Caco-2 (cell line): ENCODE measurements at regions not wholly inside any gene's neighbourhood (a gene's known extent, or its start where the extent isn't known, plus 50 kb on each side); places are given as distances from the start of the nearest gene placed in this dataset.

ENCODE experiments used
- BruUV-seq: library from RNA; stranded (reverse); fragments of 400-500 nt; replicated peaks from 2 replicates; lab custom pipeline; 2021; lab: Mats Ljungman, UMichigan
- CTCF ChIA-PET: fragments of 300-600 bp; sonication (Branson Sonifier 250); formaldehyde crosslinking; loops from one replicate; lab custom pipeline; 2022; ENCODE audit warnings: antibody characterized with exemption; lab: Charles Lee
- POLR2A ChIA-PET: fragments of 300-600 bp; sonication (Branson Sonifier 250); formaldehyde crosslinking; loops from one replicate; lab custom pipeline; 2022; ENCODE audit warnings: antibody characterized with exemption; lab: Charles Lee
- DNase-seq, 2 experiments: peaks; one replicate each; pipeline versions ENCODE4 v3.0.0 to v3.0.0-alpha.2; 2020 to 2022
- H3K27me3 ChIP-seq: replicated peaks from 2 replicates; pipeline ENCODE4 v1.6.0; 2011; ENCODE audit warnings: low read length; ENCODE audit not compliant: control insufficient read depth, insufficient read depth
- H3K36me3 ChIP-seq: 2 replicates; pipeline ENCODE4 v1.5.1; 2011; ENCODE audit warnings: low read length; ENCODE audit not compliant: control insufficient read depth, insufficient read depth
- H3K4me1 ChIP-seq: fragments of 250-450 bp; sonication (Bioruptor Pico); 2 replicates; pipeline ENCODE4 v1.5.1; 2020; ENCODE audit warnings: mild to moderate bottlenecking
- H3K4me3 ChIP-seq: 2 replicates; pipeline ENCODE4 v1.5.1; 2011; ENCODE audit warnings: low read depth, mild to moderate bottlenecking, control low read depth, low read length
- H3K9me3 ChIP-seq: fragments of 250-450 bp; sonication (Bioruptor Pico); 2 replicates; pipeline ENCODE4 v1.5.1; 2020; ENCODE audit warnings: mild to moderate bottlenecking, moderate library complexity
- H3K27ac Mint-ChIP-seq: one replicate; pipeline ENCODE4 v1.8.0; 2022; ENCODE audit warnings: mixed read lengths; ENCODE audit not compliant: unreplicated experiment
- H3K27me3 Mint-ChIP-seq: one replicate; pipeline ENCODE4 v1.8.0; 2022; ENCODE audit warnings: mixed read lengths; ENCODE audit not compliant: insufficient read depth, unreplicated experiment
- H3K36me3 Mint-ChIP-seq: one replicate; pipeline ENCODE4 v1.8.0; 2022; ENCODE audit warnings: mild to moderate bottlenecking, mixed read lengths; ENCODE audit not compliant: insufficient read depth, unreplicated experiment
- H3K4me1 Mint-ChIP-seq: one replicate; pipeline ENCODE4 v1.8.0; 2022; ENCODE audit warnings: low read depth, mixed read lengths; ENCODE audit not compliant: unreplicated experiment
- H3K4me3 Mint-ChIP-seq: one replicate; pipeline ENCODE4 v1.8.0; 2022; ENCODE audit warnings: mild to moderate bottlenecking, moderate library complexity, mixed read lengths; ENCODE audit not compliant: unreplicated experiment
- H3K9me3 Mint-ChIP-seq: one replicate; pipeline ENCODE4 v1.8.0; 2022; ENCODE audit warnings: mixed read lengths; ENCODE audit not compliant: unreplicated experiment
- intact Hi-C: fragments of 100-400 bp; cut with micrococcal nuclease; formaldehyde crosslinking; loops from one replicate; pipeline ENCODE4 v1.10.0; 2022; ENCODE audit not compliant: unreplicated experiment
- TF ChIP-seq, protein P1 (sequence below), 2 experiments: fragments of 200-600 bp in 1 of 2; IDR thresholded peaks; 1 replicate in 1 of 2; 2 replicates in 1 of 2; pipeline versions ENCODE4 v1.5.1 to v1.8.0; 2011 to 2022; ENCODE audit warnings: antibody characterized with exemption in 1 of 2, control low read depth in 1 of 2, inconsistent platforms in 1 of 2, low read depth in 1 of 2, low read length in 1 of 2, mild to moderate bottlenecking in 1 of 2, moderate library complexity in 1 of 2; ENCODE audit not compliant: insufficient read depth in 1 of 2, severe bottlenecking in 1 of 2, unreplicated experiment in 1 of 2

GRCh38 chr1:170313306-170313705 lies 167.5 kb downstream of the NTMT2 start:
- no peak for DNase-seq
- intact Hi-C loops = no loop called here
- no peaks in the 10 kb centered on the region for H3K9me3 ChIP-seq
- H3K36me3 Mint-ChIP-seq = no peaks in the 10 kb centered on the region
- no TSS peak for BruUV-seq
- no peaks in the 10 kb centered on the region for H3K36me3 ChIP-seq
- H3K9me3 Mint-ChIP-seq = no peaks in the 10 kb centered on the region
- TF ChIP-seq, protein P1, sequence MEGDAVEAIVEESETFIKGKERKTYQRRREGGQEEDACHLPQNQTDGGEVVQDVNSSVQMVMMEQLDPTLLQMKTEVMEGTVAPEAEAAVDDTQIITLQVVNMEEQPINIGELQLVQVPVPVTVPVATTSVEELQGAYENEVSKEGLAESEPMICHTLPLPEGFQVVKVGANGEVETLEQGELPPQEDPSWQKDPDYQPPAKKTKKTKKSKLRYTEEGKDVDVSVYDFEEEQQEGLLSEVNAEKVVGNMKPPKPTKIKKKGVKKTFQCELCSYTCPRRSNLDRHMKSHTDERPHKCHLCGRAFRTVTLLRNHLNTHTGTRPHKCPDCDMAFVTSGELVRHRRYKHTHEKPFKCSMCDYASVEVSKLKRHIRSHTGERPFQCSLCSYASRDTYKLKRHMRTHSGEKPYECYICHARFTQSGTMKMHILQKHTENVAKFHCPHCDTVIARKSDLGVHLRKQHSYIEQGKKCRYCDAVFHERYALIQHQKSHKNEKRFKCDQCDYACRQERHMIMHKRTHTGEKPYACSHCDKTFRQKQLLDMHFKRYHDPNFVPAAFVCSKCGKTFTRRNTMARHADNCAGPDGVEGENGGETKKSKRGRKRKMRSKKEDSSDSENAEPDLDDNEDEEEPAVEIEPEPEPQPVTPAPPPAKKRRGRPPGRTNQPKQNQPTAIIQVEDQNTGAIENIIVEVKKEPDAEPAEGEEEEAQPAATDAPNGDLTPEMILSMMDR (IDR thresholded peaks at IDR 0.05; ENCODE audit: insufficient read depth in 1 of 2, low read depth in 1 of 2, low read length in 1 of 2, severe bottlenecking in 1 of 2, unreplicated experiment in 1 of 2) = no peak
- no peak overlapping the region for H3K4me3 Mint-ChIP-seq
- H3K4me3 ChIP-seq = no peak overlapping the region
- POLR2A ChIA-PET = no interaction called here
- H3K4me1 ChIP-seq = no peaks in the 10 kb centered on the region
- CTCF ChIA-PET = no interaction called here
- H3K27me3 ChIP-seq = no peaks in the 10 kb centered on the region; the same call in 1 of the 2 replicates
- H3K27ac Mint-ChIP-seq = no peak overlapping the region
- H3K27me3 Mint-ChIP-seq = peaks cover 15% of the 10 kb centered on the region
- no peaks in the 10 kb centered on the region for H3K4me1 Mint-ChIP-seq

DNA sequence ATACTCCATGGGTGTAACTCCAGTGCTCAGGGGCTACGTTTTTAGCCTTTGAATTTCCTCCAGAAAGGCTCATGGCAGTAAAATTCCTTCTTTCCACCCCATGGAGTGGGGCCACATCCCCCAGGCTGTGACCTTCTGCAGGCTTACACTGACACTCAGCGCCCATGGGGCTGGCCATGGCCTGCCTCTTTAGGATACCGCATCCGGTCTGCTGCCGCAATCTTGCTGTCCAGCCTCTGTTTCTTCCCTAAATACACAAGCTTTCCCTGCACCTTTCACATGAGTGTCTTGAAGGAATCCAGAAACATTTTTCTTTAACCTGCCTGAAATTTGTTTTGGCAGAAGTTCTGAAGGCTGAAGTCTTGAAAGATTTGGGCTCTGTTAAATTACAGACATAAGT lies 170.5 kb downstream of the NTMT2 start:
- BruUV-seq = no TSS peak
- CTCF ChIA-PET = no interaction called here

DNA sequence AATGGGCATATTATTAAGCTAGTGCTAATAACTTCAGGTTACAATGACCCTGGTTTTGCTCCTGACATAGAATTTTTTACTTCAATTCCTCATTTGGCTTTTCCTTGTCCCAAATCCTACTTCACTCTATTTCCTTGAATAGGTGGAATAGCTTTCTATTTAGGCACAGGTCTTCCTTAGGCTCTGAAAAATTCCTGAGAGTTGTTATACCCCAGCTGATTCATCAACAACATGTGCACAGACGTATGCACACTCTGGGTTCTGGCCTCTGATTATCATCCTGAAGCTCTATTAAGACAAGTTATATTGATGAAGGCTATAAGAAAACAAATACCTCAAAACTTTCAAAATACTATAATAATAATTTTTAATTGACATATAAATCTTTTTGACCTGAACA lies 172.4 kb downstream of the NTMT2 start:
- ChIA-PET POLR2A (no interaction called here), CTCF (no interaction called here)
- no peak overlapping the region for H3K4me3 ChIP-seq
- Mint-ChIP-seq H3K9me3 (no peaks in the 10 kb centered on the region), H3K27ac (no peak overlapping the region), H3K36me3 (no peaks in the 10 kb centered on the region), H3K4me3 (no peak overlapping the region), H3K27me3 (peaks cover 17% of the 10 kb centered on the region), H3K4me1 (no peaks in the 10 kb centered on the region)
- no peaks in the 10 kb centered on the region for H3K4me1 ChIP-seq
- intact Hi-C loops = no loop called here
- DNase-seq = no peak
- no peaks in the 10 kb centered on the region for H3K27me3 ChIP-seq
- no peaks in the 10 kb centered on the region for H3K36me3 ChIP-seq
- TF ChIP-seq, protein P1 (IDR thresholded peaks at IDR 0.05; ENCODE audit: insufficient read depth in 1 of 2, low read depth in 1 of 2, low read length in 1 of 2, severe bottlenecking in 1 of 2, unreplicated experiment in 1 of 2) = no peak
- BruUV-seq = no TSS peak
- H3K9me3 ChIP-seq = no peaks in the 10 kb centered on the region

More for the DNA sequence above, 170.5 kb downstream of the NTMT2 start:
- Mint-ChIP-seq H3K4me1 (no peaks in the 10 kb centered on the region), H3K36me3 (no peaks in the 10 kb centered on the region), H3K4me3 (no peak overlapping the region), H3K9me3 (no peaks in the 10 kb centered on the region), H3K27ac (no peak overlapping the region), H3K27me3 (peaks cover 13% of the 10 kb centered on the region)
- intact Hi-C loops = no loop called here
- POLR2A ChIA-PET = no interaction called here
- H3K27me3 ChIP-seq = no peaks in the 10 kb centered on the region
- no peaks in the 10 kb centered on the region for H3K36me3 ChIP-seq
- DNase-seq = no peak
- no peaks in the 10 kb centered on the region for H3K4me1 ChIP-seq
- H3K4me3 ChIP-seq = no peak overlapping the region
- TF ChIP-seq, protein P1 (IDR thresholded peaks at IDR 0.05; ENCODE audit: insufficient read depth in 1 of 2, low read depth in 1 of 2, low read length in 1 of 2, severe bottlenecking in 1 of 2, unreplicated experiment in 1 of 2) = no peak
- no peaks in the 10 kb centered on the region for H3K9me3 ChIP-seq
